ENCODE measurements at regions not wholly inside any gene's neighbourhood (a gene's known extent, or its start where the extent isn't known, plus 50 kb on each side); places are given as distances from the start of the nearest gene placed in this dataset.

GRCh38 chr6:102701019-102701418, 1307.5 kb downstream of the GRIK2 start:
- no peak for DNase-seq

DNA sequence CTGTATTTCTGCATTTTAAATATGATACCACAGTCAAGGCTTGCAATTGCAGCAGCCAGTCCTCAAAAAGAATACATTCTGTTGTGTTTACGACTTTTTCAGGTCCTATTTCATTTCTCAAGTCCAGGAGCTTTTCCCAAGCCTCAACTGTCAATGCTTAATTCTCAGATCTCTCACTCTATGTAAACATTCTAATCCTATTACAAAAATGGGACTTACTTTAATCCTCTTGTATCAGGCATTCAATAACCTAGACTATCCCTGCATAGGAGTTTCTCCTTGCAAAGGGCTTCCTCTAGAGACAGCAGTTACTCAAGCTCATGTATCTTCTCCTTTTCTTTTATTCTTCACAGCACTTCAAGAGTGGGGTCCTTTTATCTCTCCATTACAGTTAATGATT, 1293.0 kb downstream of the GRIK2 start:
- no peak for DNase-seq

DNA sequence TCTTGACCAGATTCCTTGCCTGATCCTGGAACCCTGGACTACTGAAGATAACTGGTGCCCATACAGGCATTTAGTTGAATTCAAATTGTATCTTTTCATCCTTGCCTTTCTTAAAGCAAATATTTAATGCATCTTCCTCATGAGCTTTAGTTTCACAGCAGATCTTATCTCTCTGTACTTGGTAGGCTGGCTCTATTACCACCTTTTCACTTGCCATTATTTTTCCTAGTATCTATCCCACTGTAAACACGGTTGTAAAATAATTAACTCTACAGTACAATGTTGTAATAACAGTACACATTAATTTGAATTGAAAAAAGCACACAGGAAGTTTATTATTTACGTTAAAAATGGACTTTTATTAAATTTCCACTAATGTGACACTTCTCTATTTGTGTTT, 1286.9 kb downstream of the GRIK2 start:
- DNase-seq, result no peak

- DNase-seq, result no peak
Measured at GRCh38 chr6:102679865-102680264, 1286.4 kb downstream of the GRIK2 start.

DNA sequence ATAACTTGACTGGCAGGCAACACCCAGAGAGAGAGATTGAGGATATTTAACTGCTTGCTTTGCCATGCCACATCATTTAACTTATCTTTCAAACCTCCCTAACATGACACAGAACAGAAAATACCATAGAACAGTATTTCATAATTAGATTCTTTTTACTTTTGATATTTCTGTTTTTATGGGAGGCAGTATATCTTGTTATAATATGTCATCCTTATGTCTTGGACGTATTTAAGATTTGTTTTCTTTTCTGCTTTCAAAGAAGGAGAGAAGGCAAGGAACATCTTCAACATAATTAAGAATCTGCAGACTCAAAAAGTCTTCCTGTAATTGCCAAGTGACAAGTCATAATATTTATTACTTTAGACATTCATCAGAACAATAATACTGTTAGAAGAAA, 1283.7 kb downstream of the GRIK2 start:
- no peak for DNase-seq

- no peak for DNase-seq
Measured at GRCh38 chr6:102670735-102671134, 1277.2 kb downstream of the GRIK2 start.

GRCh38 chr6:102662851-102663250, 1269.3 kb downstream of the GRIK2 start:
- no peak for DNase-seq

DNA sequence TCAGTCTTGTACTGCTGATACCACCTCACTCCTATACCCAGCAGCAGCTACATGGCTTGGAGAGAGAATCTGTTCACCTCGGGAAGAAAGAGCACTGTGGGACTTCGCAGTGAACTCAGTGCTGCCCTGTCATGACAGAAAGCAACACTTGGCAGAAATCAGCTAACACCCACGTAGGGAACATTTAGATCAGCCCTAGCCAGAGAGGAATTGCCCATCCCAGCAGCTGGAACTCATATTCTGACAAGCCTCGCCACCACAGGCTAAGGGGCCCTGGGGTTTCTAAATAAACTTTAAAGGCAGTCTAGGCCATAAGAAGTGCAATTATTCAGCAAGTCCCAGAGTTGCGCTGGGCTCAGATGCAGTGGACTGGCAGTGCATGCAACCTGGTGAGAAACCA, 1266.8 kb downstream of the GRIK2 start:
- no peak for DNase-seq

DNA sequence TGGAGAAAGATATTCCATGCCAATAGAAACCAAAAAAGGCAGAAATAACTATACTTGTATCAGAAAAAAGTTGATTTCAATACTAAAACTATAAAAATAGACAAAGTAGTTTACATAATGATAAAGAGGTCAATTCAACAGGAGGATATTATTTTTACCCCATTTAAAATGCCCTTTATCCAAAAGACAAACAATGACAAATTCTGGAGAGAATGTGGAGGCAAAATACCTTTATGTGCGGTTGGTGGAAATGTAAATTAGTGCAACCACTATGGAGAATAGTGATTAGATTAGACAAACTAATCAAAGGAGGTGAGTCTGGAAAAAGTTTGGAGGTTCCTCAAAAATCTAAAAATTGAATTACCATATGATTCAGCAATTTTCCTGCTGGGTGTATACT, 1262.3 kb downstream of the GRIK2 start:
- no peak for DNase-seq

GRCh38 chr6:102641426-102641825, 1247.9 kb downstream of the GRIK2 start:
- DNase-seq, result no peak

GRCh38 chr6:102631921-102632320, 1238.4 kb downstream of the GRIK2 start:
- no peak for DNase-seq

DNA sequence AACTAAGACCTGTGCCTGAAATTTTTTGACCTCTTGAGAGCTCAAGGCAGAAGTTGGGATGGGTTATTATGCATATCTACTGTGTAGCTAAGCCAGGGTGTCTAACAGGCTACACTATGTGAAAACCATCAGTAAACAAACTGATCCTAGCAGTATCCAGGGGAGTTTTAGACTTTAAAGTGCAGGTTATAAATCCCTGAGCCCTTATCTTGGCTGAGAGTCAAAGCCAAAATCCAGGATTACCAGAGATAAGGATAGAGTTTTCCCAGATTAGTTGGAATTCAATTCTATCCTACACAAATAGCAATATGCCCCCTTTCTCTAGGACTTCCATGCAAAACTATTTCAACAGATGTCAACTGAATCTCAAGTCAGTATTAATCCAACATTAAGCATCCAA, 1229.7 kb downstream of the GRIK2 start:
- no peak for DNase-seq

DNA sequence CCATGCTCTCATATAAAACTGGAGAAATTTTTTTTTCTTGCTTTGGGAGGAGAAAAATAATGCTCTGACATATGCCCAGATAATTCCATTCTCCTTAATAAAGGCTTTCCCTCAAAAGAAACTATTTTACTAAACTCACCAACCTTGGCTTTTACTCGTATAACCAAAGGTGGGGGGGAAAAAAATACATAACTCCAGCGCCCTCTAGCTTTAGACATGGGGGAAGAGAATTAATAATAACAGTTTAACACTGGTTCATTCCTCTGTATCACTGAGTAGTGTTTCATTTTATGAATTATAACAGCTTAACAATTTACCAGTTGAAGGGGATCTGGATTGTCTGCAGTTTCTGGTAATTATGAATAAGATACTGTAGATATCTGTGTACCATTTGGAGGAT, 1226.1 kb downstream of the GRIK2 start:
- DNase-seq, result peak; percentile 6

- no peak for DNase-seq
Measured at GRCh38 chr6:102582569-102582968, 1189.1 kb downstream of the GRIK2 start.

GRCh38 chr6:102581378-102582124, 1188.0 kb downstream of the GRIK2 start:
- no peak for DNase-seq

DNA sequence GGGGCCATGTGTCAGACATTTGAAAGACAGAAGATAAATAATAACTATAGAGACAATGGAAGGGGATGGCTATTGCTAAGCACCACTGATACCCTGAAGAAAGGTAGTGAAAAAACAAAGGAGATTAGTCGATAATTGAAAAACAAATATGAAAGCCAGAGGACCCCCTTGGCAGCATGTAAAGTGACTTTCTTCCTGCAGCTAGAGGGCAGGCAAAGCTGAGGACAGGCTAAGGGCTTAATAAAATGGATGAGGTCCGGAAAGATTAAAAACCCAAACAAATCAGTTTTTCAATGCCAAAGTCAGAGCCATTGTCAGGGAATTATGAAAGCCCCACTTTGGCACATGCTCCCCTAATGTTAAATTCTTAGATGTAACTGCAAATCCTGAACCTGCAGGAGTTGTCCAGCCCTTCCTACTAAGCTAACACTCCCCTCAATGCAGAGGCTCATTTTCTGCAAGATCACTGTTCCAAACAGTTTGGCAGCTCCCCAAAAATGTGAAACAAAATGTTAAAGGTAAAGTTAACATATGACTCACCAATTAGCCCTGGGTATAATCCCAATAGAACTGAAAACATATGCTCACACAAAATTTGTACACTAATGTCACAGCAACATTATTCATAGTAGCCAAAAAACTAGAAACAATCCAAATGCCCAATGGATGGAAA, 1177.9 kb downstream of the GRIK2 start:
- DNase-seq, result no peak

DNA sequence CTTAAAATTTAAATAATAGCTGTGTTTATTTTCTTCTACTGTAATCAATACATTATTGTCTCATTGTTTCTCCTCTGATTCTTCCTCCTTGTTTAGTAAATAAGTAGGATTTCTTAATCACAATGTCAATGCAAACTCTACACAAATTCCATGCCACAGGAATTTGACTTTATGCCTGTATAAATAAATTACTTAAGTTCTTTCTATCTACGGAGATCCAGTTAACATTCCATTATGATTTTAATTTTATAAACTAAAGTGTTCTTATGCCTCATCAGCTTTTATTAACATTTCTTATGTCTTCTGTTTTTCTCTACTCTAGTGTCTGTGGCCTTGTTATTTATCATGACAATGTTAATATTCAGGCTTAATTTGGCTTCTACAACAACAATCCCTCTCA, 1169.2 kb downstream of the GRIK2 start:
- DNase-seq, result no peak

DNA sequence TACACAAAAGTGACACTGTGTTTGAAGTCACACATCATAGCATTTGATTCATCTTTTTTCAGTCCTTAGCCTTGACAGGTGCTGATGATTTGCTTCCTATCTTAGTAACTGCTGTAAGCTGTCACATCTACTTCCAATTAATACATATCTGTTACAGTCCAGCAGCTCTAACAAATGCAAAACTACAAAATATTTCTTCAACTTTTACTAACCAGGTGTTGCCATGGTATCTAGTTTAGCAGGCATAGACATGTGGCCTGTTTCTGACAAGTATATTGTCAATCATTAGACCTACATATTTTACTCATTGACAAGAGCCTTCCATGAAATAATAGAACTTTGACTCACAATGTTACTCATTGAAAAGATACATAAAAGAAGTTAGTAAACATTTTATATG, 1159.7 kb downstream of the GRIK2 start:
- DNase-seq, result no peak

GRCh38 chr6:102549221-102549874, 1155.8 kb downstream of the GRIK2 start:
- DNase-seq, result no peak

- DNase-seq, result no peak
Measured at GRCh38 chr6:102525336-102525735, 1131.8 kb downstream of the GRIK2 start.

GRCh38 chr6:102520966-102521365, 1127.5 kb downstream of the GRIK2 start:
- no peak for DNase-seq

GRCh38 chr6:102517506-102517905, 1124.0 kb downstream of the GRIK2 start:
- no peak for DNase-seq

- DNase-seq, result peak; percentile 9
Measured at GRCh38 chr6:102501615-102502014, 1108.1 kb downstream of the GRIK2 start.

DNA sequence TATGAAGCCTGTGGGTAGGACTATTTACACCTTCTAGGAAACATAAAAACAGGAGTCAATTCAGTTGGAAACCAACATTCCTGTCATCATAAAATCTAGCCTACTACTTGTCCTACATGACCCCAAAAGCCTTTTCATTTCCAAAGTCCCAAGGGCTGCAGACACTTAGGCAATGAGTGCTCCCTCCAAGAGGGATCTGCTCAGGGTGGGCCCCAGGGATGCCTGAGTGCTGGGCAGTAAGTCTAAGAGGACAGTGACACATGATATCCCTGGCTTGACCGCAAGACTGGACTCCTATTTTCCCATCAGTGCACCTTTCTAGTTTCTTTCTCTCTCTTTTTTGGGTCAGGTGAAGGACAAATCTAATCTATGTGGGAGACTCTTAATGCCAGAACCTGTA, 1101.3 kb downstream of the GRIK2 start:
- no peak for DNase-seq

Data from RPMI8226 (cell line).